H1 (cell line): ENCODE measurements at regions not wholly inside any gene's neighbourhood (a gene's known extent, or its start where the extent isn't known, plus 50 kb on each side); places are given as distances from the start of the nearest gene placed in this dataset.

ENCODE experiments used
- CTCF ChIA-PET: fragments of 300-600 bp; sonication (Branson Sonifier 250); formaldehyde crosslinking; loops from one replicate; lab custom pipeline; 2021; ENCODE audit not compliant: partially characterized antibody; lab: Charles Lee
- POLR2A ChIA-PET: fragments of 300-600 bp; sonication (Branson Sonifier 250); formaldehyde crosslinking; loops from one replicate; lab custom pipeline; 2021; ENCODE audit warnings: inconsistent platforms; ENCODE audit not compliant: partially characterized antibody; lab: Charles Lee
- DNase-seq, 2 experiments: peaks; one replicate each; pipeline versions ENCODE4 v3.0.0 to v3.0.0-alpha.2; 2010 to 2022; ENCODE audit warnings: low spot score in 2 of 2, low read depth in 1 of 2, mixed read lengths in 1 of 2
- FAIRE-seq: peaks from 2 replicates; lab custom pipeline; 2011; peaks lifted over from hg19 to GRCh38; lab: Jason Lieb, UNC
- H2AFZ ChIP-seq: 2 replicates; pipeline ENCODE4 v1.8.1; 2012; ENCODE audit warnings: low read length, inconsistent platforms
- H2AK5ac ChIP-seq: 2 replicates; pipeline ENCODE4 v1.6.1; 2013; ENCODE audit warnings: low read depth, low read length
- H2BK120ac ChIP-seq: replicated peaks from 2 replicates; pipeline ENCODE3; 2013; ENCODE audit warnings: low read depth, low read length, inconsistent platforms
- H2BK12ac ChIP-seq: 2 replicates; pipeline ENCODE4 v1.6.1; 2013; ENCODE audit warnings: low read depth, low read length
- H2BK15ac ChIP-seq: 2 replicates; pipeline ENCODE4 v1.6.1; 2013; ENCODE audit warnings: low read length
- H2BK20ac ChIP-seq: 2 replicates; pipeline ENCODE4 v1.6.1; 2013; ENCODE audit warnings: low read length
- H2BK5ac ChIP-seq: 2 replicates; pipeline ENCODE4 v1.6.1; 2013; ENCODE audit warnings: low read depth, low read length
- H3K14ac ChIP-seq: 2 replicates; pipeline ENCODE4 v1.6.1; 2013; ENCODE audit warnings: inconsistent platforms; ENCODE audit not compliant: insufficient read length
- H3K18ac ChIP-seq: 2 replicates; pipeline ENCODE4 v1.6.1; 2013; ENCODE audit warnings: low read length; ENCODE audit errors: extremely low read depth
- H3K23ac ChIP-seq: 2 replicates; pipeline ENCODE4 v1.6.1; 2013; ENCODE audit warnings: inconsistent platforms; ENCODE audit not compliant: insufficient read length
- H3K23me2 ChIP-seq: 2 replicates; pipeline ENCODE4 v1.6.1; 2013; ENCODE audit warnings: low read depth, low read length
- H3K27ac ChIP-seq: 2 replicates; pipeline ENCODE4 v1.6.1; 2011; ENCODE audit warnings: low read depth, low read length, inconsistent platforms
- H3K27me3 ChIP-seq, 4 experiments: replicated peaks in 1 of 4; 1 replicate in 1 of 4; 2 replicates in 3 of 4; pipeline versions ENCODE4 v1.6.1 to v1.8.1; 2011 to 2013; ENCODE audit warnings: low read length in 3 of 4, mild to moderate bottlenecking in 3 of 4, inconsistent platforms in 2 of 4, mixed read lengths in 2 of 4, moderate library complexity in 1 of 4; ENCODE audit not compliant: control insufficient read depth in 3 of 4, insufficient read depth in 3 of 4; ENCODE audit errors: extremely low read depth in 1 of 4
- H3K36me3 ChIP-seq, 4 experiments: 2 replicates each; pipeline versions ENCODE4 v1.6.1 to v1.8.1; 2011 to 2013; ENCODE audit warnings: mild to moderate bottlenecking in 4 of 4, low read length in 3 of 4, moderate library complexity in 2 of 4, control low read depth in 1 of 4, inconsistent platforms in 1 of 4; ENCODE audit not compliant: insufficient read depth in 4 of 4, control insufficient read depth in 2 of 4
- H3K4ac ChIP-seq: replicated peaks from 2 replicates; pipeline ENCODE3; 2013; ENCODE audit warnings: low read length, low read depth, mixed read lengths, inconsistent platforms; ENCODE audit not compliant: insufficient read length
- H3K4me1 ChIP-seq, 4 experiments: replicated peaks in 1 of 4; 1 replicate in 1 of 4; 2 replicates in 3 of 4; pipeline versions ENCODE4 v1.6.1 to v1.8.1; 2011 to 2013; ENCODE audit warnings: low read length in 3 of 4, inconsistent platforms in 2 of 4, mixed read lengths in 1 of 4; ENCODE audit not compliant: insufficient read depth in 4 of 4, control insufficient read depth in 3 of 4
- H3K4me2 ChIP-seq, 2 experiments: 2 replicates each; pipeline versions ENCODE4 v1.6.1 to v1.8.1; 2011 to 2013; ENCODE audit warnings: low read depth in 2 of 2, low read length in 2 of 2, control low read depth in 1 of 2, inconsistent platforms in 1 of 2, mild to moderate bottlenecking in 1 of 2; ENCODE audit not compliant: insufficient read depth in 1 of 2
- H3K4me3 ChIP-seq, 4 experiments: fragments of 200-600, 300-600 bp in 1 of 4; sonication (generic), shearing (Covaris generic), sonication (Bioruptor Twin) in 1 of 4; 2 replicates each; pipeline versions ENCODE4 v1.5.1 to v1.8.1; 2011 to 2016; ENCODE audit warnings: low read length in 4 of 4, low read depth in 3 of 4, control low read depth in 2 of 4, inconsistent platforms in 2 of 4, mild to moderate bottlenecking in 2 of 4, mixed read lengths in 1 of 4, moderate library complexity in 1 of 4; ENCODE audit not compliant: insufficient read depth in 2 of 4; ENCODE audit errors: extremely low read depth in 1 of 4
- H3K56ac ChIP-seq: replicated peaks from 2 replicates; pipeline ENCODE3; 2013; ENCODE audit warnings: low read depth, mild to moderate bottlenecking, mixed read lengths, low read length, inconsistent platforms; ENCODE audit not compliant: insufficient read length
- H3K79me1 ChIP-seq: 2 replicates; pipeline ENCODE4 v1.6.1; 2013; ENCODE audit warnings: low read depth, low read length, control low read depth
- H3K79me2 ChIP-seq, 2 experiments: 2 replicates each; pipeline versions ENCODE4 v1.6.1 to v1.8.1; 2012 to 2013; ENCODE audit warnings: low read length in 2 of 2, mild to moderate bottlenecking in 2 of 2, inconsistent platforms in 1 of 2; ENCODE audit not compliant: insufficient read depth in 2 of 2, control insufficient read depth in 1 of 2
- H3K9ac ChIP-seq, 4 experiments: replicated peaks in 1 of 4; 1 replicate in 1 of 4; 2 replicates in 3 of 4; pipeline versions ENCODE4 v1.6.1 to v1.8.1; 2011 to 2013; ENCODE audit warnings: low read depth in 3 of 4, low read length in 3 of 4, control low read depth in 2 of 4, mild to moderate bottlenecking in 2 of 4, moderate library complexity in 2 of 4, inconsistent platforms in 1 of 4; ENCODE audit errors: extremely low read depth in 1 of 4
- H3K9me3 ChIP-seq, 2 experiments: 2 replicates each; pipeline versions ENCODE4 v1.6.1 to v1.8.1; 2012 to 2013; ENCODE audit warnings: mild to moderate bottlenecking in 2 of 2, moderate library complexity in 2 of 2, control low read depth in 1 of 2, inconsistent platforms in 1 of 2, low read depth in 1 of 2, low read length in 1 of 2, mixed read lengths in 1 of 2; ENCODE audit not compliant: insufficient read depth in 2 of 2
- H4K20me1 ChIP-seq, 2 experiments: replicated peaks in 1 of 2; 2 replicates each; pipeline versions ENCODE3 to v1.8.1; 2011 to 2013; ENCODE audit warnings: inconsistent platforms in 2 of 2, low read length in 2 of 2, mild to moderate bottlenecking in 1 of 2; ENCODE audit not compliant: insufficient read depth in 2 of 2, control insufficient read depth in 1 of 2
- H4K5ac ChIP-seq: 2 replicates; pipeline ENCODE4 v1.6.1; 2013; ENCODE audit warnings: low read length, low read depth, mixed read lengths, inconsistent platforms; ENCODE audit not compliant: insufficient read length
- H4K8ac ChIP-seq: 2 replicates; pipeline ENCODE4 v1.8.0; 2013; ENCODE audit warnings: mild to moderate bottlenecking, moderate library complexity, low read length, inconsistent platforms; ENCODE audit not compliant: insufficient read depth; ENCODE audit errors: extremely low read depth
- H4K91ac ChIP-seq: replicated peaks from 2 replicates; pipeline ENCODE3; 2013; ENCODE audit warnings: low read length, mixed read lengths, inconsistent platforms; ENCODE audit not compliant: insufficient read length
- ATF3 ChIP-seq: IDR thresholded peaks from 2 replicates; pipeline ENCODE4 v1.6.1; 2011; ENCODE audit warnings: low read depth, mild to moderate bottlenecking, low read length; ENCODE audit not compliant: insufficient read depth
- CEBPB ChIP-seq: IDR thresholded peaks from 2 replicates; pipeline ENCODE4 v1.6.1; 2012; ENCODE audit warnings: low read depth, low read length
- NRF1 ChIP-seq: IDR thresholded peaks from 2 replicates; pipeline ENCODE4 v1.6.1; 2011; ENCODE audit warnings: mild to moderate bottlenecking, low read depth, low read length, improper control_type of control experiment
- POLR2AphosphoS5 ChIP-seq: IDR thresholded peaks from 2 replicates; pipeline ENCODE4 v1.6.1; 2011; ENCODE audit warnings: low read depth, low read length
- RAD21 ChIP-seq, 2 experiments: IDR thresholded peaks in 1 of 2; conservative IDR thresholded peaks in 1 of 2; 2 replicates each; pipeline ENCODE4 v1.6.1; 2011; ENCODE audit warnings: low read depth in 2 of 2, low read length in 2 of 2, improper control_type of control experiment in 1 of 2, inconsistent platforms in 1 of 2, mild to moderate bottlenecking in 1 of 2, moderate library complexity in 1 of 2
- RXRA ChIP-seq: IDR thresholded peaks from 2 replicates; pipeline ENCODE4 v1.6.1; 2011; ENCODE audit warnings: low read depth, mild to moderate bottlenecking, low read length, moderate library complexity; ENCODE audit not compliant: insufficient read depth
- SP1 ChIP-seq: IDR thresholded peaks from 2 replicates; pipeline ENCODE4 v1.6.1; 2011; ENCODE audit warnings: low read depth, low read length
- SUZ12 ChIP-seq: fragments of 200-600 bp; sonication (generic); IDR thresholded peaks from 2 replicates; pipeline ENCODE4 v1.6.1; 2012; ENCODE audit warnings: mild to moderate bottlenecking, inconsistent platforms, low read length, moderate library complexity, mixed read lengths
- TAF7 ChIP-seq: optimal IDR thresholded peaks from 2 replicates; pipeline ENCODE3; 2011; ENCODE audit warnings: low read depth, mild to moderate bottlenecking, inconsistent platforms, low read length, moderate library complexity, borderline replicate concordance
- TEAD4 ChIP-seq: IDR thresholded peaks from 2 replicates; pipeline ENCODE4 v1.6.1; 2012; ENCODE audit warnings: low read depth, low read length, inconsistent platforms, mixed read lengths
- YY1 ChIP-seq: IDR thresholded peaks from 2 replicates; pipeline ENCODE4 v1.6.1; 2011; ENCODE audit warnings: low read depth, mild to moderate bottlenecking, low read length
- WGBS, 2 experiments: shearing (Covaris generic) in 1 of 2; methylation state at CpG; one replicate each; pipeline versions ENCODE4 v1.1.6 to v1.1.7; 2013 to 2015; ENCODE audit warnings: low lambda C conversion rate in 2 of 2, mixed read lengths in 2 of 2, inconsistent platforms in 1 of 2, low coverage in 1 of 2, missing lambda C conversion rate in 1 of 2; ENCODE audit not compliant: insufficient replicate concordance in 2 of 2, insufficient coverage in 1 of 2, insufficient read length in 1 of 2; ENCODE audit errors: extremely low coverage in 1 of 2, missing lambda C conversion rate in 1 of 2; 5-methylcytosine and 5-hydroxymethylcytosine counted together

GRCh38 chrX:115940888-115941332 lies 229.6 kb upstream of the AGTR2 start:
- peak overlapping the region in 1 of 2 experiments; percentile 8; a peak in 1 of 4 replicates for H3K4me2 ChIP-seq
- FAIRE-seq (peak; percentile 58), DNase-seq (peak; percentile 17 to 62)
- no peak overlapping the region for H3K9ac ChIP-seq
- no peak overlapping the region for H3K4ac ChIP-seq
- H3K79me2 ChIP-seq: peaks cover 0 to 32% of the 10 kb centered on the region in 2 experiments; a peak in 2 of 4 replicates
- no peaks in the 10 kb centered on the region for H3K9me3 ChIP-seq
- H4K20me1 ChIP-seq: peaks cover 0 to 7% of the 10 kb centered on the region in 2 experiments
- no peak overlapping the region for H2BK15ac ChIP-seq
- no peak overlapping the region for H4K5ac ChIP-seq
- H2AFZ ChIP-seq: no peak overlapping the region
- no peak overlapping the region for H3K23ac ChIP-seq
- no peak overlapping the region for H3K56ac ChIP-seq
- ChIA-PET POLR2A (interaction anchor here (1.4 kb wide), 1 partner anchor 34 kb away, joined by 5 read pairs; no protein-coding TSS in a partner anchor), CTCF (interaction anchor here (0.8 to 1.9 kb wide), 10 partner anchors 13 to 792 kb away, joined by 3 to 7 read pairs (median 3); no protein-coding TSS in a partner anchor)
- H3K18ac ChIP-seq: no peak overlapping the region
- H2BK12ac ChIP-seq: no peak overlapping the region
- 74% methylated on average over 7 of the region's 7 CpGs; no CpG with 5 or more reads in 1 of the 2 experiments for WGBS, 2 experiments
- H3K23me2 ChIP-seq: no peaks in the 10 kb centered on the region
- no peak overlapping the region for H3K14ac ChIP-seq
- no peak overlapping the region for H2BK120ac ChIP-seq
- no peak overlapping the region for H2AK5ac ChIP-seq
- no peak overlapping the region for H2BK5ac ChIP-seq
- H4K91ac ChIP-seq: no peak overlapping the region
- no peaks in the 10 kb centered on the region for H3K27me3 ChIP-seq
- no peak overlapping the region for H4K8ac ChIP-seq
- H3K36me3 ChIP-seq: peaks cover 0 to 5% (median under 1%) of the 10 kb centered on the region in 4 experiments; a peak in 2 of 8 replicates
- H3K79me1 ChIP-seq: peaks cover 3% of the 10 kb centered on the region; the same call in 1 of the 2 replicates
- H3K4me1 ChIP-seq: peaks cover 0 to 3% (median under 1%) of the 10 kb centered on the region in 4 experiments; a peak in 2 of 7 replicates
- no peak overlapping the region for H3K4me3 ChIP-seq
- no peak overlapping the region for H3K27ac ChIP-seq
- H2BK20ac ChIP-seq: no peak overlapping the region
- peak; percentile 41; the same call in 1 of the 2 replicates for TF ChIP-seq YY1
- TF ChIP-seq RXRA: no peak
- TF ChIP-seq POLR2AphosphoS5: no peak
- TF ChIP-seq SUZ12: no peak
- TF ChIP-seq TAF7: peak; percentile 55
- TF ChIP-seq ATF3: no peak
- peak; percentile 78 to 81 for TF ChIP-seq RAD21 (IDR thresholded peaks at IDR 0.05 in 1 of 2, conservative IDR thresholded peaks at IDR 0.05 in 1 of 2; ENCODE audit: low read depth in 2 of 2, low read length in 2 of 2)
- no peak for TF ChIP-seq CEBPB
- TF ChIP-seq NRF1: no peak
- peak; percentile 51; the same call in 1 of the 2 replicates for TF ChIP-seq SP1
- no peak for TF ChIP-seq TEAD4
